ENCODE measurements at regions not wholly inside any gene's neighbourhood (a gene's known extent, or its start where the extent isn't known, plus 50 kb on each side); places are given as distances from the start of the nearest gene placed in this dataset.

DNA sequence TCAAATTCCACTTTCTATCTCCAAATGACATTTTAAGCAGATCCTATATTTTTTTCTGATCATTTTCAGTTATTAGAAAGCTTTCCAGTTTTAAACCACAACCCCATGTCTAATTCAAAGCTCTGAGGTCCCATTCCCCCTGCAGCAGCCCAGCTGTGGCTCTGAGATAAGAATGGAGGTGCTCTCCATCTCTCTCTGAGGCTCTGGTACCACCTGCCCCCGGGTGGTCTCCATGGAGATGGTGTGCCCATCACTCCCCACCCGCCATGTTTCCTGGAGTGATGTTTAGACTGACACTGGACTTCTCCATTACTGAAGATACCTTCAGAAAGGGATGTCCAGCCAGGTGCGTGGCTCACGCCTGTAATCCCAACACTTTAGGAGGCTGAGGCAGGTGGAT, 68.1 kb upstream of the SEC14L1 start:
- TF ChIP-seq CTCF (conservative IDR thresholded peaks at IDR 0.05 in 1 of 2, IDR thresholded peaks at IDR 0.05 in 1 of 2; ENCODE audit: low read depth in 1 of 2, low read length in 2 of 2) (no peak), EZH2 (IDR thresholded peaks at IDR 0.05; ENCODE audit: low read length, missing control alignments) (no peak)
- Histone ChIP-seq H3K4me1 (ENCODE audit: control insufficient read depth, extremely low read depth, insufficient read depth, low read length) (no peaks in the 10 kb centered on the region), H3K4me3 (replicated peaks in 1 of 4; ENCODE audit: control extremely low read depth in 1 of 4, insufficient read depth in 1 of 4, low read depth in 3 of 4, low read length in 4 of 4) (no peak overlapping the region), H3K79me2 (ENCODE audit: control insufficient read depth, insufficient read depth, low read length) (no peaks in the 10 kb centered on the region), H3K27me3 (ENCODE audit: control insufficient read depth, insufficient read depth, low read length) (peaks cover 24% of the 10 kb centered on the region), H3K36me3 (ENCODE audit: control insufficient read depth, insufficient read depth, low read length) (no peaks in the 10 kb centered on the region), H3K9ac (ENCODE audit: insufficient read depth, low read length) (no peak overlapping the region), H3K4me2 (ENCODE audit: extremely low read depth, insufficient read depth, low read length) (no peak overlapping the region), H3K27ac (ENCODE audit: insufficient read depth, low read length) (no peak overlapping the region), H3K9me3 (ENCODE audit: control insufficient read depth, insufficient read depth, low read depth, low read length) (no peaks in the 10 kb centered on the region), H4K20me1 (ENCODE audit: control insufficient read depth, extremely low read depth, insufficient read depth, low read length) (no peaks in the 10 kb centered on the region), H2AFZ (ENCODE audit: low read length) (no peak overlapping the region)
- DNase-seq (ENCODE audit: low read depth in 2 of 2): no peak

DNA sequence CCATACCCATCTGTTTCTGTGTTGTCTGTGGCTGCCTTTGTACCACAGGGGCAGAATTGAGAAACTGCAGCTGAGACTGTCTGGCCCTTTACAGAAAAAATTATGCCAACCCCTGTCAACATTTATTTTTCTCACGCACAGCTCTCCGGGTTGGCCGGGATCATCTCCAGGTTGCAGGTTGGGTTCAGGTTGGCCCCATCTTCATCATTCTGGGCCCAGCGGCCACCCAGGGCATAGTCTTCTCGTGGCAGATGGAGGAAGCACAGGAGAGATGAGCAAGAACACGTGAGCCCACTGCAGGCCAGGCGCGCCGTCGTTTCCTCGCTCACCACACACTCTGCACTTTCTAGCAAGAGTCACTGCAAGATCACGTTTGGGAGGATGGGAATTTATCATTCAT, 66.1 kb upstream of the SEC14L1 start:
- no peak for TF ChIP-seq EZH2 (IDR thresholded peaks at IDR 0.05; ENCODE audit: low read length, missing control alignments)
- no peak for TF ChIP-seq CTCF (conservative IDR thresholded peaks at IDR 0.05 in 1 of 2, IDR thresholded peaks at IDR 0.05 in 1 of 2; ENCODE audit: low read depth in 1 of 2, low read length in 2 of 2)
- H3K27me3 ChIP-seq (ENCODE audit: control insufficient read depth, insufficient read depth, low read length): peaks cover 24% of the 10 kb centered on the region
- DNase-seq (ENCODE audit: low read depth in 2 of 2): no peak
- H3K9ac ChIP-seq (ENCODE audit: insufficient read depth, low read length): no peak overlapping the region
- H3K4me3 ChIP-seq (replicated peaks in 1 of 4; ENCODE audit: control extremely low read depth in 1 of 4, insufficient read depth in 1 of 4, low read depth in 3 of 4, low read length in 4 of 4): no peak overlapping the region
- H4K20me1 ChIP-seq (ENCODE audit: control insufficient read depth, extremely low read depth, insufficient read depth, low read length): no peaks in the 10 kb centered on the region
- H3K4me2 ChIP-seq (ENCODE audit: extremely low read depth, insufficient read depth, low read length): no peak overlapping the region
- H3K9me3 ChIP-seq (ENCODE audit: control insufficient read depth, insufficient read depth, low read depth, low read length): no peaks in the 10 kb centered on the region
- no peaks in the 10 kb centered on the region for H3K36me3 ChIP-seq (ENCODE audit: control insufficient read depth, insufficient read depth, low read length)
- H3K4me1 ChIP-seq (ENCODE audit: control insufficient read depth, extremely low read depth, insufficient read depth, low read length): no peaks in the 10 kb centered on the region
- H3K79me2 ChIP-seq (ENCODE audit: control insufficient read depth, insufficient read depth, low read length): no peaks in the 10 kb centered on the region
- H3K27ac ChIP-seq (ENCODE audit: insufficient read depth, low read length): no peak overlapping the region
- H2AFZ ChIP-seq (ENCODE audit: low read length): no peak overlapping the region

- peak overlapping the region; percentile 42 for H3K4me2 ChIP-seq (ENCODE audit: extremely low read depth, insufficient read depth, low read length)
Measured at GRCh38 chr17:77076124-77076830, 64.5 kb upstream of the SEC14L1 start.

More at GRCh38 chr17:77076124-77076830, 64.5 kb upstream of the SEC14L1 start:
- no peaks in the 10 kb centered on the region for H3K79me2 ChIP-seq (ENCODE audit: control insufficient read depth, insufficient read depth, low read length)
- no peaks in the 10 kb centered on the region for H4K20me1 ChIP-seq (ENCODE audit: control insufficient read depth, extremely low read depth, insufficient read depth, low read length)
- TF ChIP-seq EZH2 (IDR thresholded peaks at IDR 0.05; ENCODE audit: low read length, missing control alignments) (no peak), CTCF (conservative IDR thresholded peaks at IDR 0.05 in 1 of 2, IDR thresholded peaks at IDR 0.05 in 1 of 2; ENCODE audit: low read depth in 1 of 2, low read length in 2 of 2) (no peak)
- peaks cover 21% of the 10 kb centered on the region for H3K27me3 ChIP-seq (ENCODE audit: control insufficient read depth, insufficient read depth, low read length)
- no peaks in the 10 kb centered on the region for H3K4me1 ChIP-seq (ENCODE audit: control insufficient read depth, extremely low read depth, insufficient read depth, low read length)
- no peaks in the 10 kb centered on the region for H3K36me3 ChIP-seq (ENCODE audit: control insufficient read depth, insufficient read depth, low read length)
- no peak overlapping the region for H3K9ac ChIP-seq (ENCODE audit: insufficient read depth, low read length)
- H3K4me3 ChIP-seq (replicated peaks in 1 of 4; ENCODE audit: control extremely low read depth in 1 of 4, insufficient read depth in 1 of 4, low read depth in 3 of 4, low read length in 4 of 4): no peak overlapping the region
- no peaks in the 10 kb centered on the region for H3K9me3 ChIP-seq (ENCODE audit: control insufficient read depth, insufficient read depth, low read depth, low read length)
- no peak overlapping the region for H2AFZ ChIP-seq (ENCODE audit: low read length)
- no peak overlapping the region for H3K27ac ChIP-seq (ENCODE audit: insufficient read depth, low read length)
- DNase-seq (ENCODE audit: low read depth in 2 of 2): peak in 1 of 2 donors; percentile 17

All from fibroblast of lung (primary cell).